H1 (cell line): ENCODE measurements at regions not wholly inside any gene's neighbourhood (a gene's known extent, or its start where the extent isn't known, plus 50 kb on each side); places are given as distances from the start of the nearest gene placed in this dataset.

Experiments used
- CTCF ChIA-PET: fragments of 300-600 bp; sonication (Branson Sonifier 250); formaldehyde crosslinking; loops from one replicate; lab custom pipeline; 2021; ENCODE audit not compliant: partially characterized antibody; lab: Charles Lee
- POLR2A ChIA-PET: fragments of 300-600 bp; sonication (Branson Sonifier 250); formaldehyde crosslinking; loops from one replicate; lab custom pipeline; 2021; ENCODE audit warnings: inconsistent platforms; ENCODE audit not compliant: partially characterized antibody; lab: Charles Lee
- DNase-seq, 2 experiments: peaks; one replicate each; pipeline versions ENCODE4 v3.0.0 to v3.0.0-alpha.2; 2010 to 2022; ENCODE audit warnings: low spot score in 2 of 2, low read depth in 1 of 2, mixed read lengths in 1 of 2
- FAIRE-seq: peaks from 2 replicates; lab custom pipeline; 2011; peaks lifted over from hg19 to GRCh38; lab: Jason Lieb, UNC
- H2AFZ ChIP-seq: 2 replicates; pipeline ENCODE4 v1.8.1; 2012; ENCODE audit warnings: low read length, inconsistent platforms
- H2AK5ac ChIP-seq: 2 replicates; pipeline ENCODE4 v1.6.1; 2013; ENCODE audit warnings: low read depth, low read length
- H2BK120ac ChIP-seq: replicated peaks from 2 replicates; pipeline ENCODE3; 2013; ENCODE audit warnings: low read depth, low read length, inconsistent platforms
- H2BK12ac ChIP-seq: 2 replicates; pipeline ENCODE4 v1.6.1; 2013; ENCODE audit warnings: low read depth, low read length
- H2BK15ac ChIP-seq: 2 replicates; pipeline ENCODE4 v1.6.1; 2013; ENCODE audit warnings: low read length
- H2BK20ac ChIP-seq: 2 replicates; pipeline ENCODE4 v1.6.1; 2013; ENCODE audit warnings: low read length
- H2BK5ac ChIP-seq: 2 replicates; pipeline ENCODE4 v1.6.1; 2013; ENCODE audit warnings: low read depth, low read length
- H3K14ac ChIP-seq: 2 replicates; pipeline ENCODE4 v1.6.1; 2013; ENCODE audit warnings: inconsistent platforms; ENCODE audit not compliant: insufficient read length
- H3K18ac ChIP-seq: 2 replicates; pipeline ENCODE4 v1.6.1; 2013; ENCODE audit warnings: low read length; ENCODE audit errors: extremely low read depth
- H3K23ac ChIP-seq: 2 replicates; pipeline ENCODE4 v1.6.1; 2013; ENCODE audit warnings: inconsistent platforms; ENCODE audit not compliant: insufficient read length
- H3K23me2 ChIP-seq: 2 replicates; pipeline ENCODE4 v1.6.1; 2013; ENCODE audit warnings: low read depth, low read length
- H3K27ac ChIP-seq: 2 replicates; pipeline ENCODE4 v1.6.1; 2011; ENCODE audit warnings: low read depth, low read length, inconsistent platforms
- H3K27me3 ChIP-seq, 4 experiments: replicated peaks in 1 of 4; 1 replicate in 1 of 4; 2 replicates in 3 of 4; pipeline versions ENCODE4 v1.6.1 to v1.8.1; 2011 to 2013; ENCODE audit warnings: low read length in 3 of 4, mild to moderate bottlenecking in 3 of 4, inconsistent platforms in 2 of 4, mixed read lengths in 2 of 4, moderate library complexity in 1 of 4; ENCODE audit not compliant: control insufficient read depth in 3 of 4, insufficient read depth in 3 of 4; ENCODE audit errors: extremely low read depth in 1 of 4
- H3K36me3 ChIP-seq, 4 experiments: 2 replicates each; pipeline versions ENCODE4 v1.6.1 to v1.8.1; 2011 to 2013; ENCODE audit warnings: mild to moderate bottlenecking in 4 of 4, low read length in 3 of 4, moderate library complexity in 2 of 4, control low read depth in 1 of 4, inconsistent platforms in 1 of 4; ENCODE audit not compliant: insufficient read depth in 4 of 4, control insufficient read depth in 2 of 4
- H3K4ac ChIP-seq: replicated peaks from 2 replicates; pipeline ENCODE3; 2013; ENCODE audit warnings: low read length, low read depth, mixed read lengths, inconsistent platforms; ENCODE audit not compliant: insufficient read length
- H3K4me1 ChIP-seq, 4 experiments: replicated peaks in 1 of 4; 1 replicate in 1 of 4; 2 replicates in 3 of 4; pipeline versions ENCODE4 v1.6.1 to v1.8.1; 2011 to 2013; ENCODE audit warnings: low read length in 3 of 4, inconsistent platforms in 2 of 4, mixed read lengths in 1 of 4; ENCODE audit not compliant: insufficient read depth in 4 of 4, control insufficient read depth in 3 of 4
- H3K4me2 ChIP-seq, 2 experiments: 2 replicates each; pipeline versions ENCODE4 v1.6.1 to v1.8.1; 2011 to 2013; ENCODE audit warnings: low read depth in 2 of 2, low read length in 2 of 2, control low read depth in 1 of 2, inconsistent platforms in 1 of 2, mild to moderate bottlenecking in 1 of 2; ENCODE audit not compliant: insufficient read depth in 1 of 2
- H3K4me3 ChIP-seq, 4 experiments: fragments of 200-600, 300-600 bp in 1 of 4; sonication (generic), shearing (Covaris generic), sonication (Bioruptor Twin) in 1 of 4; 2 replicates each; pipeline versions ENCODE4 v1.5.1 to v1.8.1; 2011 to 2016; ENCODE audit warnings: low read length in 4 of 4, low read depth in 3 of 4, control low read depth in 2 of 4, inconsistent platforms in 2 of 4, mild to moderate bottlenecking in 2 of 4, mixed read lengths in 1 of 4, moderate library complexity in 1 of 4; ENCODE audit not compliant: insufficient read depth in 2 of 4; ENCODE audit errors: extremely low read depth in 1 of 4
- H3K56ac ChIP-seq: replicated peaks from 2 replicates; pipeline ENCODE3; 2013; ENCODE audit warnings: low read depth, mild to moderate bottlenecking, mixed read lengths, low read length, inconsistent platforms; ENCODE audit not compliant: insufficient read length
- H3K79me1 ChIP-seq: 2 replicates; pipeline ENCODE4 v1.6.1; 2013; ENCODE audit warnings: low read depth, low read length, control low read depth
- H3K79me2 ChIP-seq, 2 experiments: 2 replicates each; pipeline versions ENCODE4 v1.6.1 to v1.8.1; 2012 to 2013; ENCODE audit warnings: low read length in 2 of 2, mild to moderate bottlenecking in 2 of 2, inconsistent platforms in 1 of 2; ENCODE audit not compliant: insufficient read depth in 2 of 2, control insufficient read depth in 1 of 2
- H3K9ac ChIP-seq, 4 experiments: replicated peaks in 1 of 4; 1 replicate in 1 of 4; 2 replicates in 3 of 4; pipeline versions ENCODE4 v1.6.1 to v1.8.1; 2011 to 2013; ENCODE audit warnings: low read depth in 3 of 4, low read length in 3 of 4, control low read depth in 2 of 4, mild to moderate bottlenecking in 2 of 4, moderate library complexity in 2 of 4, inconsistent platforms in 1 of 4; ENCODE audit errors: extremely low read depth in 1 of 4
- H3K9me3 ChIP-seq, 2 experiments: 2 replicates each; pipeline versions ENCODE4 v1.6.1 to v1.8.1; 2012 to 2013; ENCODE audit warnings: mild to moderate bottlenecking in 2 of 2, moderate library complexity in 2 of 2, control low read depth in 1 of 2, inconsistent platforms in 1 of 2, low read depth in 1 of 2, low read length in 1 of 2, mixed read lengths in 1 of 2; ENCODE audit not compliant: insufficient read depth in 2 of 2
- H4K20me1 ChIP-seq, 2 experiments: replicated peaks in 1 of 2; 2 replicates each; pipeline versions ENCODE3 to v1.8.1; 2011 to 2013; ENCODE audit warnings: inconsistent platforms in 2 of 2, low read length in 2 of 2, mild to moderate bottlenecking in 1 of 2; ENCODE audit not compliant: insufficient read depth in 2 of 2, control insufficient read depth in 1 of 2
- H4K5ac ChIP-seq: 2 replicates; pipeline ENCODE4 v1.6.1; 2013; ENCODE audit warnings: low read length, low read depth, mixed read lengths, inconsistent platforms; ENCODE audit not compliant: insufficient read length
- H4K8ac ChIP-seq: 2 replicates; pipeline ENCODE4 v1.8.0; 2013; ENCODE audit warnings: mild to moderate bottlenecking, moderate library complexity, low read length, inconsistent platforms; ENCODE audit not compliant: insufficient read depth; ENCODE audit errors: extremely low read depth
- H4K91ac ChIP-seq: replicated peaks from 2 replicates; pipeline ENCODE3; 2013; ENCODE audit warnings: low read length, mixed read lengths, inconsistent platforms; ENCODE audit not compliant: insufficient read length
- BRCA1 ChIP-seq: IDR thresholded peaks from 2 replicates; pipeline ENCODE4 v1.6.1; 2012; ENCODE audit warnings: low read depth, low read length, improper control_type of control experiment
- CEBPB ChIP-seq: IDR thresholded peaks from 2 replicates; pipeline ENCODE4 v1.6.1; 2012; ENCODE audit warnings: low read depth, low read length
- CHD1 ChIP-seq: IDR thresholded peaks from 2 replicates; pipeline ENCODE4 v1.6.1; 2012; ENCODE audit warnings: low read depth, low read length, improper control_type of control experiment
- SIN3A ChIP-seq, 2 experiments: IDR thresholded peaks in 1 of 2; conservative IDR thresholded peaks in 1 of 2; 2 replicates each; pipeline ENCODE4 v1.6.1; 2011 to 2012; ENCODE audit warnings: low read length in 2 of 2, improper control_type of control experiment in 1 of 2, low read depth in 1 of 2, mild to moderate bottlenecking in 1 of 2
- SP2 ChIP-seq: IDR thresholded peaks from 2 replicates; pipeline ENCODE4 v1.6.1; 2012; ENCODE audit warnings: mild to moderate bottlenecking, low read length, inconsistent platforms
- TCF12 ChIP-seq: IDR thresholded peaks from 2 replicates; pipeline ENCODE4 v1.6.1; 2011; ENCODE audit warnings: low read depth, mild to moderate bottlenecking, low read length
- whole genome bisulfite sequencing, 2 experiments: shearing (Covaris generic) in 1 of 2; methylation state at CpG; one replicate each; pipeline versions ENCODE4 v1.1.6 to v1.1.7; 2013 to 2015; ENCODE audit warnings: low lambda C conversion rate in 2 of 2, mixed read lengths in 2 of 2, inconsistent platforms in 1 of 2, low coverage in 1 of 2, missing lambda C conversion rate in 1 of 2; ENCODE audit not compliant: insufficient replicate concordance in 2 of 2, insufficient coverage in 1 of 2, insufficient read length in 1 of 2; ENCODE audit errors: extremely low coverage in 1 of 2, missing lambda C conversion rate in 1 of 2; 5-methylcytosine and 5-hydroxymethylcytosine counted together
- TF ChIP-seq, protein P1 (sequence below): IDR thresholded peaks from 2 replicates; pipeline ENCODE4 v1.6.1; 2012; ENCODE audit warnings: inconsistent platforms

DNA sequence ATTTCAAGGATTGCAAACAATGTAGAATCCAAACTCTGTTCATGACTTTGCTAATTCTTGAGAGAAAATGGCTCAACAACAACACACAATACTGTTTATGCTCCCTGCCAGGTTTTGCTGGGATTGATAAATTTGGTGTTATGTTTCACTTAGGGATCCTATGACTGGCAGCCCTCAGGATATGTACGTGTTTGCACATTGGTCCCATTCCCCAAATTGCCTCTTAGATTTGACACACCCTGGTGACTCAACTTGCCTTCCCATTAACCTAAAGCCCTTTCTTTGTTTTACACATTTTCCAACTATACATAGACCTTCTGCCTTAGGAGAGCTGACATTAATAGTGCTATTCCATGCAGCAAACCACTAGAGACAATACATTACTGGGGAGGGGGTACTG, 809.4 kb upstream of the AMELY start:
- H2BK120ac ChIP-seq, result no peak overlapping the region
- no peaks in the 10 kb centered on the region for H4K20me1 ChIP-seq
- H3K18ac ChIP-seq, result no peak overlapping the region
- H3K4me2 ChIP-seq, result no peak overlapping the region
- DNase-seq (no peak), FAIRE-seq (no peak)
- H2BK5ac ChIP-seq, result no peak overlapping the region
- no peaks in the 10 kb centered on the region for H3K4me1 ChIP-seq
- no peaks in the 10 kb centered on the region for H3K9me3 ChIP-seq
- no peak overlapping the region for H2BK12ac ChIP-seq
- no peak overlapping the region for H4K91ac ChIP-seq
- 80% methylated on average over 1 of the region's 1 CpG; no CpG with 5 or more reads in 1 of the 2 experiments for WGBS, 2 experiments
- no peak overlapping the region for H3K9ac ChIP-seq
- no peaks in the 10 kb centered on the region for H3K79me1 ChIP-seq
- H2AK5ac ChIP-seq, result no peak overlapping the region
- H3K14ac ChIP-seq, result no peak overlapping the region
- no peak overlapping the region for H2BK15ac ChIP-seq
- H2AFZ ChIP-seq, result no peak overlapping the region
- no peak overlapping the region for H3K27ac ChIP-seq
- POLR2A ChIA-PET, result no interaction called here
- H4K5ac ChIP-seq, result no peak overlapping the region
- no peak overlapping the region for H3K4me3 ChIP-seq
- no peaks in the 10 kb centered on the region for H3K23me2 ChIP-seq
- H3K23ac ChIP-seq, result no peak overlapping the region
- no peak overlapping the region for H3K4ac ChIP-seq
- no peaks in the 10 kb centered on the region for H3K79me2 ChIP-seq
- CTCF ChIA-PET, result no interaction called here
- no peak overlapping the region for H2BK20ac ChIP-seq
- no peak overlapping the region for H4K8ac ChIP-seq
- no peak overlapping the region for H3K56ac ChIP-seq
- no peaks in the 10 kb centered on the region for H3K27me3 ChIP-seq
- H3K36me3 ChIP-seq, result no peaks in the 10 kb centered on the region
- no peak for TF ChIP-seq BRCA1
- TF ChIP-seq, protein P1, sequence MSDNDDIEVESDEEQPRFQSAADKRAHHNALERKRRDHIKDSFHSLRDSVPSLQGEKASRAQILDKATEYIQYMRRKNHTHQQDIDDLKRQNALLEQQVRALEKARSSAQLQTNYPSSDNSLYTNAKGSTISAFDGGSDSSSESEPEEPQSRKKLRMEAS, result no peak
- TF ChIP-seq SIN3A (conservative IDR thresholded peaks at IDR 0.05 in 1 of 2, IDR thresholded peaks at IDR 0.05 in 1 of 2; ENCODE audit: low read depth in 1 of 2, low read length in 2 of 2), result no peak
- TF ChIP-seq CEBPB, result no peak
- TF ChIP-seq SP2, result no peak
- TF ChIP-seq TCF12, result no peak
- no peak for TF ChIP-seq CHD1
